H1 (cell line): ENCODE measurements at regions not wholly inside any gene's neighbourhood (a gene's known extent, or its start where the extent isn't known, plus 50 kb on each side); places are given as distances from the start of the nearest gene placed in this dataset.

ENCODE experiments used
- CTCF ChIA-PET: fragments of 300-600 bp; sonication (Branson Sonifier 250); formaldehyde crosslinking; loops from one replicate; lab custom pipeline; 2021; ENCODE audit not compliant: partially characterized antibody; lab: Charles Lee
- POLR2A ChIA-PET: fragments of 300-600 bp; sonication (Branson Sonifier 250); formaldehyde crosslinking; loops from one replicate; lab custom pipeline; 2021; ENCODE audit warnings: inconsistent platforms; ENCODE audit not compliant: partially characterized antibody; lab: Charles Lee
- DNase-seq, 2 experiments: peaks; one replicate each; pipeline versions ENCODE4 v3.0.0 to v3.0.0-alpha.2; 2010 to 2022; ENCODE audit warnings: low spot score in 2 of 2, low read depth in 1 of 2, mixed read lengths in 1 of 2
- FAIRE-seq: peaks from 2 replicates; lab custom pipeline; 2011; peaks lifted over from hg19 to GRCh38; lab: Jason Lieb, UNC
- H2AFZ ChIP-seq: 2 replicates; pipeline ENCODE4 v1.8.1; 2012; ENCODE audit warnings: low read length, inconsistent platforms
- H2AK5ac ChIP-seq: 2 replicates; pipeline ENCODE4 v1.6.1; 2013; ENCODE audit warnings: low read depth, low read length
- H2BK120ac ChIP-seq: replicated peaks from 2 replicates; pipeline ENCODE3; 2013; ENCODE audit warnings: low read depth, low read length, inconsistent platforms
- H2BK12ac ChIP-seq: 2 replicates; pipeline ENCODE4 v1.6.1; 2013; ENCODE audit warnings: low read depth, low read length
- H2BK15ac ChIP-seq: 2 replicates; pipeline ENCODE4 v1.6.1; 2013; ENCODE audit warnings: low read length
- H2BK20ac ChIP-seq: 2 replicates; pipeline ENCODE4 v1.6.1; 2013; ENCODE audit warnings: low read length
- H2BK5ac ChIP-seq: 2 replicates; pipeline ENCODE4 v1.6.1; 2013; ENCODE audit warnings: low read depth, low read length
- H3K14ac ChIP-seq: 2 replicates; pipeline ENCODE4 v1.6.1; 2013; ENCODE audit warnings: inconsistent platforms; ENCODE audit not compliant: insufficient read length
- H3K18ac ChIP-seq: 2 replicates; pipeline ENCODE4 v1.6.1; 2013; ENCODE audit warnings: low read length; ENCODE audit errors: extremely low read depth
- H3K23ac ChIP-seq: 2 replicates; pipeline ENCODE4 v1.6.1; 2013; ENCODE audit warnings: inconsistent platforms; ENCODE audit not compliant: insufficient read length
- H3K23me2 ChIP-seq: 2 replicates; pipeline ENCODE4 v1.6.1; 2013; ENCODE audit warnings: low read depth, low read length
- H3K27ac ChIP-seq: 2 replicates; pipeline ENCODE4 v1.6.1; 2011; ENCODE audit warnings: low read depth, low read length, inconsistent platforms
- H3K27me3 ChIP-seq, 4 experiments: replicated peaks in 1 of 4; 1 replicate in 1 of 4; 2 replicates in 3 of 4; pipeline versions ENCODE4 v1.6.1 to v1.8.1; 2011 to 2013; ENCODE audit warnings: low read length in 3 of 4, mild to moderate bottlenecking in 3 of 4, inconsistent platforms in 2 of 4, mixed read lengths in 2 of 4, moderate library complexity in 1 of 4; ENCODE audit not compliant: control insufficient read depth in 3 of 4, insufficient read depth in 3 of 4; ENCODE audit errors: extremely low read depth in 1 of 4
- H3K36me3 ChIP-seq, 4 experiments: 2 replicates each; pipeline versions ENCODE4 v1.6.1 to v1.8.1; 2011 to 2013; ENCODE audit warnings: mild to moderate bottlenecking in 4 of 4, low read length in 3 of 4, moderate library complexity in 2 of 4, control low read depth in 1 of 4, inconsistent platforms in 1 of 4; ENCODE audit not compliant: insufficient read depth in 4 of 4, control insufficient read depth in 2 of 4
- H3K4ac ChIP-seq: replicated peaks from 2 replicates; pipeline ENCODE3; 2013; ENCODE audit warnings: low read length, low read depth, mixed read lengths, inconsistent platforms; ENCODE audit not compliant: insufficient read length
- H3K4me1 ChIP-seq, 4 experiments: replicated peaks in 1 of 4; 1 replicate in 1 of 4; 2 replicates in 3 of 4; pipeline versions ENCODE4 v1.6.1 to v1.8.1; 2011 to 2013; ENCODE audit warnings: low read length in 3 of 4, inconsistent platforms in 2 of 4, mixed read lengths in 1 of 4; ENCODE audit not compliant: insufficient read depth in 4 of 4, control insufficient read depth in 3 of 4
- H3K4me2 ChIP-seq, 2 experiments: 2 replicates each; pipeline versions ENCODE4 v1.6.1 to v1.8.1; 2011 to 2013; ENCODE audit warnings: low read depth in 2 of 2, low read length in 2 of 2, control low read depth in 1 of 2, inconsistent platforms in 1 of 2, mild to moderate bottlenecking in 1 of 2; ENCODE audit not compliant: insufficient read depth in 1 of 2
- H3K4me3 ChIP-seq, 4 experiments: fragments of 200-600, 300-600 bp in 1 of 4; sonication (generic), shearing (Covaris generic), sonication (Bioruptor Twin) in 1 of 4; 2 replicates each; pipeline versions ENCODE4 v1.5.1 to v1.8.1; 2011 to 2016; ENCODE audit warnings: low read length in 4 of 4, low read depth in 3 of 4, control low read depth in 2 of 4, inconsistent platforms in 2 of 4, mild to moderate bottlenecking in 2 of 4, mixed read lengths in 1 of 4, moderate library complexity in 1 of 4; ENCODE audit not compliant: insufficient read depth in 2 of 4; ENCODE audit errors: extremely low read depth in 1 of 4
- H3K56ac ChIP-seq: replicated peaks from 2 replicates; pipeline ENCODE3; 2013; ENCODE audit warnings: low read depth, mild to moderate bottlenecking, mixed read lengths, low read length, inconsistent platforms; ENCODE audit not compliant: insufficient read length
- H3K79me1 ChIP-seq: 2 replicates; pipeline ENCODE4 v1.6.1; 2013; ENCODE audit warnings: low read depth, low read length, control low read depth
- H3K79me2 ChIP-seq, 2 experiments: 2 replicates each; pipeline versions ENCODE4 v1.6.1 to v1.8.1; 2012 to 2013; ENCODE audit warnings: low read length in 2 of 2, mild to moderate bottlenecking in 2 of 2, inconsistent platforms in 1 of 2; ENCODE audit not compliant: insufficient read depth in 2 of 2, control insufficient read depth in 1 of 2
- H3K9ac ChIP-seq, 4 experiments: replicated peaks in 1 of 4; 1 replicate in 1 of 4; 2 replicates in 3 of 4; pipeline versions ENCODE4 v1.6.1 to v1.8.1; 2011 to 2013; ENCODE audit warnings: low read depth in 3 of 4, low read length in 3 of 4, control low read depth in 2 of 4, mild to moderate bottlenecking in 2 of 4, moderate library complexity in 2 of 4, inconsistent platforms in 1 of 4; ENCODE audit errors: extremely low read depth in 1 of 4
- H3K9me3 ChIP-seq, 2 experiments: 2 replicates each; pipeline versions ENCODE4 v1.6.1 to v1.8.1; 2012 to 2013; ENCODE audit warnings: mild to moderate bottlenecking in 2 of 2, moderate library complexity in 2 of 2, control low read depth in 1 of 2, inconsistent platforms in 1 of 2, low read depth in 1 of 2, low read length in 1 of 2, mixed read lengths in 1 of 2; ENCODE audit not compliant: insufficient read depth in 2 of 2
- H4K20me1 ChIP-seq, 2 experiments: replicated peaks in 1 of 2; 2 replicates each; pipeline versions ENCODE3 to v1.8.1; 2011 to 2013; ENCODE audit warnings: inconsistent platforms in 2 of 2, low read length in 2 of 2, mild to moderate bottlenecking in 1 of 2; ENCODE audit not compliant: insufficient read depth in 2 of 2, control insufficient read depth in 1 of 2
- H4K5ac ChIP-seq: 2 replicates; pipeline ENCODE4 v1.6.1; 2013; ENCODE audit warnings: low read length, low read depth, mixed read lengths, inconsistent platforms; ENCODE audit not compliant: insufficient read length
- H4K8ac ChIP-seq: 2 replicates; pipeline ENCODE4 v1.8.0; 2013; ENCODE audit warnings: mild to moderate bottlenecking, moderate library complexity, low read length, inconsistent platforms; ENCODE audit not compliant: insufficient read depth; ENCODE audit errors: extremely low read depth
- H4K91ac ChIP-seq: replicated peaks from 2 replicates; pipeline ENCODE3; 2013; ENCODE audit warnings: low read length, mixed read lengths, inconsistent platforms; ENCODE audit not compliant: insufficient read length
- ATF3 ChIP-seq: IDR thresholded peaks from 2 replicates; pipeline ENCODE4 v1.6.1; 2011; ENCODE audit warnings: low read depth, mild to moderate bottlenecking, low read length; ENCODE audit not compliant: insufficient read depth
- BCL11A ChIP-seq, 2 experiments: IDR thresholded peaks; one replicate each; pipeline ENCODE4 v1.6.1; 2011; ENCODE audit warnings: low read depth in 2 of 2, low read length in 2 of 2, mild to moderate bottlenecking in 2 of 2
- HDAC6 ChIP-seq: IDR thresholded peaks from one replicate; pipeline ENCODE4 v1.7.1; 2012; ENCODE audit warnings: low read depth, mild to moderate bottlenecking, inconsistent platforms, low read length, moderate library complexity
- KDM4A ChIP-seq: IDR thresholded peaks from one replicate; pipeline ENCODE4 v1.7.1; 2012; ENCODE audit warnings: low read depth, mild to moderate bottlenecking, moderate library complexity, low read length, inconsistent platforms; ENCODE audit not compliant: severe bottlenecking
- MAX ChIP-seq: IDR thresholded peaks from 2 replicates; pipeline ENCODE4 v1.6.1; 2012; ENCODE audit warnings: inconsistent platforms
- POLR2A ChIP-seq, 2 experiments: IDR thresholded peaks; 1 replicate in 1 of 2; 2 replicates in 1 of 2; pipeline ENCODE4 v1.6.1; 2011; ENCODE audit warnings: low read depth in 2 of 2, low read length in 2 of 2, mild to moderate bottlenecking in 2 of 2; ENCODE audit errors: control extremely low read depth in 1 of 2
- RXRA ChIP-seq: IDR thresholded peaks from 2 replicates; pipeline ENCODE4 v1.6.1; 2011; ENCODE audit warnings: low read depth, mild to moderate bottlenecking, low read length, moderate library complexity; ENCODE audit not compliant: insufficient read depth
- SAP30 ChIP-seq: fragments of 300-600 bp; sonication (generic); IDR thresholded peaks from 2 replicates; pipeline ENCODE4 v1.7.1; 2012; ENCODE audit warnings: low read length, moderate library complexity, mild to moderate bottlenecking, inconsistent platforms; ENCODE audit not compliant: insufficient read depth, insufficient replicate concordance
- SUZ12 ChIP-seq: fragments of 200-600 bp; sonication (generic); IDR thresholded peaks from 2 replicates; pipeline ENCODE4 v1.6.1; 2012; ENCODE audit warnings: mild to moderate bottlenecking, inconsistent platforms, low read length, moderate library complexity, mixed read lengths
- TAF1 ChIP-seq: IDR thresholded peaks from 2 replicates; pipeline ENCODE4 v1.6.1; 2011; ENCODE audit warnings: mild to moderate bottlenecking, low read depth, low read length
- USF2 ChIP-seq: IDR thresholded peaks from 2 replicates; pipeline ENCODE4 v1.6.1; 2011; ENCODE audit warnings: low read length, improper control_type of control experiment
- WGBS, 2 experiments: shearing (Covaris generic) in 1 of 2; methylation state at CpG; one replicate each; pipeline versions ENCODE4 v1.1.6 to v1.1.7; 2013 to 2015; ENCODE audit warnings: low lambda C conversion rate in 2 of 2, mixed read lengths in 2 of 2, inconsistent platforms in 1 of 2, low coverage in 1 of 2, missing lambda C conversion rate in 1 of 2; ENCODE audit not compliant: insufficient replicate concordance in 2 of 2, insufficient coverage in 1 of 2, insufficient read length in 1 of 2; ENCODE audit errors: extremely low coverage in 1 of 2, missing lambda C conversion rate in 1 of 2; 5-methylcytosine and 5-hydroxymethylcytosine counted together

- no peak for DNase-seq
- H2AFZ ChIP-seq: no peak overlapping the region
- H3K9ac ChIP-seq: no peak overlapping the region
- no peak overlapping the region for H4K8ac ChIP-seq
- no peaks in the 10 kb centered on the region for H3K23me2 ChIP-seq
- no peak overlapping the region for H3K27ac ChIP-seq
- H2BK120ac ChIP-seq: no peak overlapping the region
- no peak overlapping the region for H3K4me2 ChIP-seq
- H4K20me1 ChIP-seq: no peaks in the 10 kb centered on the region
- no peak for FAIRE-seq
- 90% methylated on average over 2 of the region's 2 CpGs; no CpG with 5 or more reads in 1 of the 2 experiments for WGBS, 2 experiments
- H3K27me3 ChIP-seq: no peaks in the 10 kb centered on the region
- H2BK12ac ChIP-seq: no peak overlapping the region
- H3K18ac ChIP-seq: no peak overlapping the region
- POLR2A ChIA-PET: no interaction called here
- no peak overlapping the region for H3K4me3 ChIP-seq
- no peak overlapping the region for H2BK5ac ChIP-seq
- no peaks in the 10 kb centered on the region for H3K79me2 ChIP-seq
- no peak overlapping the region for H3K4ac ChIP-seq
- H2BK15ac ChIP-seq: no peak overlapping the region
- peaks cover 0 to 4% of the 10 kb centered on the region in 2 experiments; a peak in 2 of 4 replicates for H3K9me3 ChIP-seq
- H3K36me3 ChIP-seq: no peaks in the 10 kb centered on the region
- H3K23ac ChIP-seq: no peak overlapping the region
- no peak overlapping the region for H4K5ac ChIP-seq
- H3K14ac ChIP-seq: no peak overlapping the region
- H3K79me1 ChIP-seq: no peaks in the 10 kb centered on the region
- CTCF ChIA-PET: interaction anchor here (0.5 to 0.7 kb wide), 2 partner anchors 487 to 890 kb away, joined by 3 read pairs; no protein-coding TSS in a partner anchor
- no peak overlapping the region for H2BK20ac ChIP-seq
- H4K91ac ChIP-seq: no peak overlapping the region
- H2AK5ac ChIP-seq: no peak overlapping the region
- H3K56ac ChIP-seq: no peak overlapping the region
- no peaks in the 10 kb centered on the region for H3K4me1 ChIP-seq
- TF ChIP-seq KDM4A (no peak), USF2 (no peak), HDAC6 (no peak), POLR2A (IDR thresholded peaks at IDR 0.05; ENCODE audit: control extremely low read depth in 1 of 2, low read depth in 2 of 2, low read length in 2 of 2) (no peak), SAP30 (no peak), MAX (no peak), RXRA (no peak), ATF3 (no peak), BCL11A (IDR thresholded peaks at IDR 0.05; ENCODE audit: low read depth in 2 of 2, low read length in 2 of 2) (no peak), TAF1 (no peak), SUZ12 (no peak)
Observed at GRCh38 chr13:84705982-84706710, 823.9 kb upstream of the SLITRK1 start.
